ENCODE measurements at regions not wholly inside any gene's neighbourhood (a gene's known extent, or its start where the extent isn't known, plus 50 kb on each side); places are given as distances from the start of the nearest gene placed in this dataset.

DNA sequence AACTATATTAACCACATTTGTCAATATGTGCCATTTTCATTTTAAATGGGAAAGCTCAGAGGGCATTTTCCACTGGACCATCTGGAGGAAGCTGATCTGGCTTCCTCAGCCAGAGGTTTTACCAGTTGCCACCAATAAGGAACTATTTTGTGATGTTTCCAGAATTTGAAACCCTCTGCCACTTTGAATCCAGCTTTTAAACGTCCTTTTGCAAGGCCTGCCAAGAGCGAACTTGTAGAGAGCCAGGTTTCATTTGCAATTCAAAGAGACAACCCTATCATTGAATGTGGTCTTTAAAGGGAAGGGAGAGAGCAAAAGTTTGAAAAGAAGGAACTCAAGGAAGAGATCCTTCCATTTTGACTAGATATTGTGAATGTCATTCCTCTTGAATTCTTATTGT, 123.3 kb upstream of the CHL1 start:
- TF ChIP-seq, protein P1, sequence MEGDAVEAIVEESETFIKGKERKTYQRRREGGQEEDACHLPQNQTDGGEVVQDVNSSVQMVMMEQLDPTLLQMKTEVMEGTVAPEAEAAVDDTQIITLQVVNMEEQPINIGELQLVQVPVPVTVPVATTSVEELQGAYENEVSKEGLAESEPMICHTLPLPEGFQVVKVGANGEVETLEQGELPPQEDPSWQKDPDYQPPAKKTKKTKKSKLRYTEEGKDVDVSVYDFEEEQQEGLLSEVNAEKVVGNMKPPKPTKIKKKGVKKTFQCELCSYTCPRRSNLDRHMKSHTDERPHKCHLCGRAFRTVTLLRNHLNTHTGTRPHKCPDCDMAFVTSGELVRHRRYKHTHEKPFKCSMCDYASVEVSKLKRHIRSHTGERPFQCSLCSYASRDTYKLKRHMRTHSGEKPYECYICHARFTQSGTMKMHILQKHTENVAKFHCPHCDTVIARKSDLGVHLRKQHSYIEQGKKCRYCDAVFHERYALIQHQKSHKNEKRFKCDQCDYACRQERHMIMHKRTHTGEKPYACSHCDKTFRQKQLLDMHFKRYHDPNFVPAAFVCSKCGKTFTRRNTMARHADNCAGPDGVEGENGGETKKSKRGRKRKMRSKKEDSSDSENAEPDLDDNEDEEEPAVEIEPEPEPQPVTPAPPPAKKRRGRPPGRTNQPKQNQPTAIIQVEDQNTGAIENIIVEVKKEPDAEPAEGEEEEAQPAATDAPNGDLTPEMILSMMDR (IDR thresholded peaks at IDR 0.05; ENCODE audit: low read depth, low read length, poor library complexity, severe bottlenecking) = no peak
- no peak for TF ChIP-seq EZH2phosphoT487 (IDR thresholded peaks at IDR 0.05; ENCODE audit: borderline replicate concordance, low read length)
